ENCODE measurements at regions not wholly inside any gene's neighbourhood (a gene's known extent, or its start where the extent isn't known, plus 50 kb on each side); places are given as distances from the start of the nearest gene placed in this dataset.
"Not testable (repeated sequence)": the region's sequence is repeated elsewhere in the genome, so short reads cannot be mapped to it uniquely, and the experiment has no call there.

- no peaks in the 10 kb centered on the region for H3K4me1 ChIP-seq
- DNase-seq (ENCODE audit: low spot score in 2 of 2), result no peak
- no peak overlapping the region for H3K4me3 ChIP-seq
- intact Hi-C loops (cut with DNase I), result no loop called here
- TF ChIP-seq CTCF (IDR thresholded peaks at IDR 0.05), result no peak
- H3K27ac ChIP-seq, result no peak overlapping the region
- H3K36me3 ChIP-seq, result no peaks in the 10 kb centered on the region
- H3K27me3 ChIP-seq, result no peaks in the 10 kb centered on the region
- H3K9me3 ChIP-seq, result no peaks in the 10 kb centered on the region
Measured at GRCh38 chr19:28134311-28134710, 1078.6 kb downstream of the UQCRFS1 start.

GRCh38 chr19:28130881-28131280 is 1082.1 kb downstream of the UQCRFS1 start:
- H3K27me3 ChIP-seq; H3K4me3 ChIP-seq; H3K27ac ChIP-seq; H3K36me3 ChIP-seq; DNase-seq (ENCODE audit: low spot score in 2 of 2); H3K4me1 ChIP-seq; H3K9me3 ChIP-seq; intact Hi-C loops (cut with DNase I): not testable (repeated sequence)

- no peaks in the 10 kb centered on the region for H3K9me3 ChIP-seq
- no peaks in the 10 kb centered on the region for H3K36me3 ChIP-seq
- no peak overlapping the region for H3K27ac ChIP-seq
- no peaks in the 10 kb centered on the region for H3K27me3 ChIP-seq
- no peak overlapping the region for H3K4me3 ChIP-seq
- no peak for DNase-seq (ENCODE audit: low spot score in 2 of 2)
- intact Hi-C loops (cut with DNase I), result no loop called here
- no peak for TF ChIP-seq CTCF (IDR thresholded peaks at IDR 0.05)
- H3K4me1 ChIP-seq, result no peaks in the 10 kb centered on the region
Measured at GRCh38 chr19:28130066-28130511, 1082.9 kb downstream of the UQCRFS1 start.

- no peaks in the 10 kb centered on the region for H3K4me1 ChIP-seq
- no peak for DNase-seq (ENCODE audit: low spot score in 2 of 2)
- no peaks in the 10 kb centered on the region for H3K9me3 ChIP-seq
- no peak for TF ChIP-seq CTCF (IDR thresholded peaks at IDR 0.05)
- H3K27ac ChIP-seq, result no peak overlapping the region
- intact Hi-C loops (cut with DNase I), result no loop called here
- no peaks in the 10 kb centered on the region for H3K27me3 ChIP-seq
- no peaks in the 10 kb centered on the region for H3K36me3 ChIP-seq
- H3K4me3 ChIP-seq, result no peak overlapping the region
Measured at GRCh38 chr19:28128341-28128740, 1084.6 kb downstream of the UQCRFS1 start.

- H3K27ac ChIP-seq, result no peak overlapping the region
- no peak for DNase-seq (ENCODE audit: low spot score in 2 of 2)
- no peaks in the 10 kb centered on the region for H3K27me3 ChIP-seq
- H3K4me3 ChIP-seq, result no peak overlapping the region
- intact Hi-C loops (cut with DNase I), result no loop called here
- no peak for TF ChIP-seq CTCF (IDR thresholded peaks at IDR 0.05)
- H3K4me1 ChIP-seq, result no peaks in the 10 kb centered on the region
- no peaks in the 10 kb centered on the region for H3K9me3 ChIP-seq
- no peaks in the 10 kb centered on the region for H3K36me3 ChIP-seq
Measured at GRCh38 chr19:28126135-28126898, 1086.6 kb downstream of the UQCRFS1 start.

- no peaks in the 10 kb centered on the region for H3K4me1 ChIP-seq
- no peaks in the 10 kb centered on the region for H3K27me3 ChIP-seq
- no peaks in the 10 kb centered on the region for H3K36me3 ChIP-seq
- intact Hi-C loops (cut with DNase I), result no loop called here
- DNase-seq (ENCODE audit: low spot score in 2 of 2), result no peak
- H3K9me3 ChIP-seq, result no peaks in the 10 kb centered on the region
- H3K4me3 ChIP-seq, result no peak overlapping the region
- H3K27ac ChIP-seq, result no peak overlapping the region
- no peak for TF ChIP-seq CTCF (IDR thresholded peaks at IDR 0.05)
Measured at GRCh38 chr19:28122734-28123133, 1090.2 kb downstream of the UQCRFS1 start.
